GM12864 (cell line): ENCODE measurements at regions not wholly inside any gene's neighbourhood (a gene's known extent, or its start where the extent isn't known, plus 50 kb on each side); places are given as distances from the start of the nearest gene placed in this dataset.

ENCODE experiments used
- DNase-seq: peaks from one replicate; pipeline ENCODE4 v3.0.0-alpha.2; 2011; ENCODE audit warnings: low read depth
- H3K4me3 ChIP-seq: 2 replicates; pipeline ENCODE4 v1.5.1; 2011; ENCODE audit warnings: mild to moderate bottlenecking, low read depth, low read length, control low read depth
- TF ChIP-seq, protein P1 (sequence below): IDR thresholded peaks from 2 replicates; pipeline ENCODE4 v1.5.1; 2011; ENCODE audit warnings: low read depth, mild to moderate bottlenecking, moderate library complexity, low read length, control low read depth, inconsistent platforms; ENCODE audit errors: missing control alignments

DNA sequence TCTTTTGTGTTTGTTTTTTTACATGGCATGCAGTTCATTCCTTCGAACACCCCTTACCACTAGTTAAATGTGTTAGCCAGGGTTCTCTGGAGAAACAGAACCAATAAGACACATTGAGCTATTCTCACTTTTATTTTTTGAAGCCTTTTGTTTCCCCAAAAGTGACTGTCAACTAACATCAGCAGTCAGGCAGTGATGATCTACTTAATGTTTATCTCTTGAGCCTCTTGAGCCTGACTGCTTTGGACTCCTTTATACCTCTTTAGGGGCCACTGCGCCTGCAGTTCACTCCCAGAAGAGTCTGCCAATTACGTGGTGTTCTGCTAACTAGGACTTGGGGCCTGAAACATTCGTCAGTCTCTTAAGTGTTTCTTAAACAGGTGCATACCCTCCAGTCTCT lies 163.7 kb upstream of the FLRT2 start:
- H3K4me3 ChIP-seq: no peak overlapping the region
- TF ChIP-seq, protein P1, sequence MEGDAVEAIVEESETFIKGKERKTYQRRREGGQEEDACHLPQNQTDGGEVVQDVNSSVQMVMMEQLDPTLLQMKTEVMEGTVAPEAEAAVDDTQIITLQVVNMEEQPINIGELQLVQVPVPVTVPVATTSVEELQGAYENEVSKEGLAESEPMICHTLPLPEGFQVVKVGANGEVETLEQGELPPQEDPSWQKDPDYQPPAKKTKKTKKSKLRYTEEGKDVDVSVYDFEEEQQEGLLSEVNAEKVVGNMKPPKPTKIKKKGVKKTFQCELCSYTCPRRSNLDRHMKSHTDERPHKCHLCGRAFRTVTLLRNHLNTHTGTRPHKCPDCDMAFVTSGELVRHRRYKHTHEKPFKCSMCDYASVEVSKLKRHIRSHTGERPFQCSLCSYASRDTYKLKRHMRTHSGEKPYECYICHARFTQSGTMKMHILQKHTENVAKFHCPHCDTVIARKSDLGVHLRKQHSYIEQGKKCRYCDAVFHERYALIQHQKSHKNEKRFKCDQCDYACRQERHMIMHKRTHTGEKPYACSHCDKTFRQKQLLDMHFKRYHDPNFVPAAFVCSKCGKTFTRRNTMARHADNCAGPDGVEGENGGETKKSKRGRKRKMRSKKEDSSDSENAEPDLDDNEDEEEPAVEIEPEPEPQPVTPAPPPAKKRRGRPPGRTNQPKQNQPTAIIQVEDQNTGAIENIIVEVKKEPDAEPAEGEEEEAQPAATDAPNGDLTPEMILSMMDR: no peak
- no peak for DNase-seq

DNA sequence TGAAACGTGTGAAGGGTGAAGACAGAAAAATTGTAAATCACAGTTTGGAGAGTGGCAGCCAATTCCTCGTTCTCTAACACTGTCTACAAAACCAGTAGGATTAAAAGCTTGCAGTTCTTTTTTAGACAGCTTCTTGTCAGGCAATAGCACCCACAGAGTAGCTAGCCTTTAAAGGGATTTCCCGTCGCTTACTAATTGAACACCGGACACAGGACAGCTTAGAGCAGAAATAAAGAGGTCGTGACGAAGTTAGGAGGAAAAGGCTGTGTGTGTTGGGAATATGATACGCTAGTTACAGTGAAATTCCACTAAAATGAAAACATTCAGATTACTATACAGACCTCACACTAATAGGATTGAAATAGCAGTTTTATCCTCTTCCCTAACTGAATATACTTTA lies 149.1 kb upstream of the FLRT2 start:
- no peak overlapping the region for H3K4me3 ChIP-seq
- DNase-seq: no peak
- TF ChIP-seq, protein P1: no peak

DNA sequence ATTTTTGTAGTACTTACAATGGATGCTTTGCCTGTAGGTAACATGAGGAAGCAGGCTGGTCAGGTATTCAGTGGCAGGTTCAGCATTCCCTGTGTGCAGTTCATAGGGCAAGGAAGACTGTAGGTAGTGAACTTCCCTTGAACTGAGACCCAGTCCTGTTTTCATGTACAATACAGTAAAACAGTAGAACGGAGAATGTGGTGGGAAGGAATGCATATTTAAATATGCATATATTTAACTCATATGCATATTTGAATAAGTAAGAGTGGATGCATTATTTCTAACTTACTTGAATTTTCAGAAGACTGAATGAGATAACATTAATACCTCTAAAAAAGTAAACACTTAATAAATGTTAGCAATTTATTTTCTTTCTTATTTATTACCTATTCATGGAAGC lies 147.6 kb upstream of the FLRT2 start:
- H3K4me3 ChIP-seq: no peak overlapping the region
- no peak for DNase-seq
- TF ChIP-seq, protein P1: no peak

DNA sequence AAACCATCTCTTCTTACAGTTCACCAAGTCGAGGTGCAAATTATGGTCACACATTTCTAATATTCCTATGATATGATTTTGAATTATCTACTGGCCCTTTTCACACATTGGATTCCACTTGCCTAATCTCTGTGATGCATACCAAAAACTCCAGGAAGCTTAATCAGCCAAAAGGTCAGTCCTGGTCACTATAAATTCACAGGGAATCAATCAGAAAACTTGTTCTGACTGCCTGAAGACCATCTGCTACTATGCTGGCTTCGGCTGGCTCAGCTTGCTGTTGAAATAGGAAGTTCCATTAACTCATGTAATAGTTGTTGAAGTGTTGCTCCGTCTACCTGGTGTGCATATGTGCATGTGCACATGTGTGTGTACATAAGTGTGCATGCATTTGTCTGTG lies 142.8 kb upstream of the FLRT2 start:
- DNase-seq: no peak
- TF ChIP-seq, protein P1: no peak
- no peak overlapping the region for H3K4me3 ChIP-seq

DNA sequence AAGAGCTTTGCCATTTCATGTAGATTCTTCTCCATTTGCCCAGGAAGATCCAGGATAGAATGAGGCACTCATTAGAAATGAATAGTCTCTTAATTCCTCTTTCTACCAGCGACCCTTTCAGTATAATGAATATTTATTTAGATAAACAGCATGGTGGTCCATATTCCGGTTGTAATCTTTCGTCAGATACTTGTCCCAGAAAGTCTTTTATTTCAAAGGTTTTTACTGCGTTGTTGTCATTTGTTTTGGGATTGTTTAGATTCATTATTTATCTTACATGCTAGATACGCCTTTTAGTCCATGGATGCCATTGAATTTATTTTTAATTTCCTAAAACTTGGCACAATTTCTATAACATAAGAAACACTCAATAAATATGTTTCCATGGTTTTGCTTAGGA lies 139.7 kb upstream of the FLRT2 start:
- no peak for DNase-seq
- no peak overlapping the region for H3K4me3 ChIP-seq
- TF ChIP-seq, protein P1: no peak

DNA sequence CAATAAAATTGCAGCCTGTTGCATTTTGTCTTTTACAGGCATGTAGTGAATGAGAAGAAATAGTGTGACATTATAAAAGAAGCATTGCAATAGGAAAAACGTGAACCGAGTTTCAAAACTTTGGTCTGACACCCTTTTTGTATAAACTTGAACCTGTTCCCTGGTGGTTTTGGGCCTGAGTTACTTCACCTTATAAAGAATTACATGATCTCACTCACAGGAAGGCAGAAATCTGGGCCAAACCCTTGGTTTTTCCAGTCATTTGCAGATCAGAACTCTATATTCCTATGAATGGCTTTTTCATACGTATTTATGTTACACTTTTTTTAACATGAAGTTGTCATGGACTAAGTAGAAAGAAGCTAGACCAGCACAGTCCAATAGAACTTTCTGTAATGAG lies 138.5 kb upstream of the FLRT2 start:
- TF ChIP-seq, protein P1: no peak
- DNase-seq: no peak
- H3K4me3 ChIP-seq: no peak overlapping the region

DNA sequence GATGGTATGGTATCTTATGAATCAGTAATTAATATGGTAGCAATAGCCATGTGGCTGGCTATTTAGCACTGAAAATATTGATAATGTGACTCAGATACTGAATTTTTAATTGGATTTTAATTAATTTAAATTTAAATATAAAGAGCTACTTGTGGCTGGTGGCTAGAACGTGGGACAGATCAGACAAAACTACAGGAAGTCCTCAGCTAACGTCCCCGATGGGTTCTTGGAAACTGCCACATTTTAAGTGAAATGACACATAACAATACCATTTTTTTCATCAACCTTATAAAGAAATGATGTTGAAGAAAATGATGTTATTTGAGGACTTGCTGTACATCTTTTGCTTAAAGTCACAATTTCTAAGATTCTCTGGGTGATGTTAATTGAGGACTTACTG lies 138.1 kb upstream of the FLRT2 start:
- no peak for DNase-seq
- no peak overlapping the region for H3K4me3 ChIP-seq
- TF ChIP-seq, protein P1: no peak
